HS-5 (cell line): ENCODE measurements at regions not wholly inside any gene's neighbourhood (a gene's known extent, or its start where the extent isn't known, plus 50 kb on each side); places are given as distances from the start of the nearest gene placed in this dataset.
A peak's percentile ranks its signal among the peaks of the same experiment; 100 is the strongest.

Experiments
- DNase-seq: peaks from one replicate; pipeline ENCODE4 v3.0.0-alpha.2; 2012; ENCODE audit warnings: low read depth

DNA sequence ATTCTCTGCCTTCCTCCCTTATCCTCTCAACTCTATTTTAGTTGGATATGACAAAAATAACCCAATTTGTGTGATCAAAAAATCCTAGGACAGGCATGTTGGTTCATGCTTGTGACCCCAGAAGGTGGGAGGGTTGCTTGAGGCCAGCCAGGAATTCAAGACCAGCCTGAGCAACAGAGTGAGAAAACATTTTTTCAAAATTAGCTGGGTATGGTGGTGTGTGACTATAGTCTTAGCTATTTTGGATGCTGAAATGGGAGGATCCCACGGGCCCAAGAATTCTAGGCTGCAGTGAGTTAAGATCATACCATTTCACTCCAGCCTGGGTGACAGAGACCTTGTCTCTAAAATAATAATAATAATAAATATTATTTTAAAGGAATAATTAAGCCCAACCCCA lies 1383.1 kb upstream of the ADGRL2 start:
- DNase-seq, result peak; percentile 86

DNA sequence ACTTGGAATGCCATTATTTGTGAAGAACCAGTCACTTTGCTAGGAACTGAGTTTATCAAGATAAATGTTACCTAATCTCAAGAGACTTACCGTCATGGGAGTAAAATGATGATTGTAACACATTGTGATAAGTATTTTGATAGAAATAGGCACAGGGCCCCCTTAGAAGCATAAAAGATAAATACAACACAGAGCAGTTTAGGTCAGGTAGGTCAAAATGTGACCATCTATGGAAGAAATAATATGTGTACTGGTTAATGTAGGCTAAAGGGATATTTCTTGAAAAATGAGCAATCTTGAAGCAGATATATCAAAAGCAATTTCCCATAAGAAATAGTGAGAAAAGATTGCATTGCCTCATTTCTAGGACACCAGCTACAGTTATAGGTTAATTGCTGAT lies 1386.8 kb upstream of the ADGRL2 start:
- DNase-seq, result no peak

DNA sequence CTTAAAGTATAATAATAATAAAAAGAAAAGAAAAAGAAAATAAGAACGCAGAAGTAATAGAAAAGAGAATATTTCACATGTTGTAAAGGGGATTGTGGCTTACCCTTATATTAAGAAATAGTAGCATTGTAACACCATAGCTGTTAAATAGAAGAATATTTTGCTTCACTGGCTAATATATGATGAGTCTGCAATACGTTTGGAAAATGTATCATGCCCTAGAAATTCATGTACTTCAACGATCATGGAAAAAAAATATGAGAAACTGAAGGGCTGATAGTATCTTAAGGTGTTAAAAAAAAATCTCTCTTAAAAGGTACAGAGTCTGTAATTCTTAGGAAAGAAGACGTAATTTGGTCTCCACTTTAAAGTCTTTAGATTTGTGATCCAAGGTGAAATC lies 1390.5 kb upstream of the ADGRL2 start:
- no peak for DNase-seq

DNA sequence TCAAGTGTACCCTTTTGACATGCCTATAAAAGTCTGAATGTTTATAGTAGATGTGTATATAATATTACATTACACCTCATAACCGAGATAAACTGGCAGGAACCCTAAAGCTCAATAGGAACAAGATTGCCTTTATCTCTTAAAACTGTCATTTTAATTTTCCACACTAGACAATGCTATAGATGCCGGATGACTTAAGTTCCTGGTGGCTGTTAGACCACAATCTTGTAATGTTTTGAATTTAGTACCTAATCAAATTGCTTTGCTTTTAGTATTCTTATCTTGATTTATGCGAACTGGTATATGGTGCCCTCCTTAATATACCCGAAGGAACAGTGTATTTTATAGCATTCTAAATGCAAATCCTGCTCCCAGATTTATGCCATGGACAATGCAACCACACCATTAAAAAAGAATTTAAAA lies 1397.0 kb upstream of the ADGRL4 start:
- no peak for DNase-seq

DNA sequence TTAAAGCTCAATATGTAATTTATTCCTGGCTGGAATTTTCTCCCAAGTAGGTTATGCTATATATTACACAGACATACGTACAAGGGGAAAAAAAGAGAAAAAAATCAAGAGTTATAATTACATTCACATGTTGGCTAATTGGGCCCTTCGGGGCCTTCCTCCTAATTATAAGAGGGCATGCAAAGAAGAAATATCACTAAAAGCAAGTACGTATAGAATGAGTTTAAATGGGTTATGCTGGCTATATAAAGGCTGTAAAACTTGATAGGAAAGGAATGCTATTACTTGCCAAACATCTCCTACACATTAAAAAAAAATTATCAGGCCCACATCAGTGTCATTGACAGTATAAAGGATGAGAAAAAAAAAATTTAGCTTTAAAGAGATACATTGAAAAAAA lies 1396.1 kb upstream of the ADGRL4 start:
- no peak for DNase-seq

DNA sequence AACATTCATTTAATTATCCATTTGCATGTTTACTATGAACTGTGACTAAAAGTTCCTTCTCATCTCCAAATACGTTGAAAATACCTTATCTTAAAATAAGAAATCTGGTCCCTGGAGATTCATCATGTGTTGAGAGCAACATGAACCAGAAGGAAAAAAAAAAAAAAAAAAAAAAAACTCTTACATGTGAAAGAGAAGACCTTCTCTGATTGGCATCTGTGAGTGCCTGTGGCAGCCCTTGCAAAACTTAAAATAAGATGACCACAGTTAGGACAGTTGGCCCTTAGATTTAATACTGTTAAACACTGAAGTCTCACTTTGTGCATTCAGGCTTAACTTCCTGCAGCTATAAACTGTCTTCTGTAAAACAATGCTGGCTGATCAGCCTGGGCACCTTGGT lies 1395.2 kb upstream of the ADGRL4 start:
- DNase-seq, result no peak

DNA sequence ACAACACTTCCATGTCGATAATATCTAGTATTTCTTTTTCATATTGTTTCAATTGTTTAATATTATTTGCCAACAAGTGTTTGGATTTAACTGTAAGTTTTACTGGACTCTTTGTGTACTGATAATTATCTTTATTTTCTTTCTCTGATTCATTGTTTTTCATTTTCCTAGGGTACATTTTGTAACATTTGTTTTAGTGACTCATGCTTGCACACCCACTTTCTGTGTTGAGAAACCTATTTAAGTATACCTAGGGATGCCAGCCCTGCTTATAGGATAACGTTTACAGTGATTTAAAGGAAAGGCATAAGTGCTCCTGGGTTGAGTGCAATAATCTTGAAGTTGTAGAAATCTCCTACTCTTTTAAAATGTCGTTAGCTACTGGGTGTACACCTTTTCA lies 1386.0 kb upstream of the ADGRL4 start:
- peak; percentile 42 for DNase-seq

DNA sequence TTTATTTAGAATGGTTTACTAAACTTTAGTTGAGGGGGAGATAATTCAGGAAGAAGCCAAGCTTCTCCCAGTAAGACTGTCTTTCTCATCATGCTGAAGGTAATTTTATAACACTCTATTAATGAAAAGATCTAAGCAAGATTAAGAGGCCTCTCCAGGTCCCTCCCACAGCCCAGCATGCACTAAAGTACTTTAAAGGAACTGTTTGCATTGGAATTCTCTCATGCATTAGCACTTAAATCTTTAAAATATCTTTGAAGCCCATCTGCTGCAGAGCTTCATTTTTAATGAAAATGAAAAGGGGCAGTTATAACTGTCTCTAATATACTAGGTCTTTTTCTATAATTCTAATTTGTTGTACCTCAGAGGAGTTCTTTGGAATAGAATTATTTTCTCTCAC lies 1379.1 kb upstream of the ADGRL4 start:
- no peak for DNase-seq

DNA sequence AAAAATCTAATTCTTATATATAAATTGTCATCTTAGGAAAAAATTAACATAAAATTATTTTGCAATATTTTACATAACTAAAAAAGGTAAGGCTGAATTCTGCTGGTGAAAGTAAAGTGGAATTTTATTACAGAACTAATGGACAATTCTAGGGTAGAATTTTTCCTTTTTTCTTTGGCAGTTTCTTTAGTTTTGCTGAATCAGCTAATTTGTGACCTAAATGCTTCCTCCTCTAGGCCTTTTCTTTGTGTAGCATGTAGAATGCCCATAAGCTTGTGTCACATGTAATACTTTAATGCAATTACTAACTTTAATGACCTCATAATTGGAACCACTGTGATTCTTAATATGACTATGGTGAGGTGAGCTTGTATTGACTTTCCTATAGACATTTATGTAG lies 1378.4 kb upstream of the ADGRL4 start:
- no peak for DNase-seq

DNA sequence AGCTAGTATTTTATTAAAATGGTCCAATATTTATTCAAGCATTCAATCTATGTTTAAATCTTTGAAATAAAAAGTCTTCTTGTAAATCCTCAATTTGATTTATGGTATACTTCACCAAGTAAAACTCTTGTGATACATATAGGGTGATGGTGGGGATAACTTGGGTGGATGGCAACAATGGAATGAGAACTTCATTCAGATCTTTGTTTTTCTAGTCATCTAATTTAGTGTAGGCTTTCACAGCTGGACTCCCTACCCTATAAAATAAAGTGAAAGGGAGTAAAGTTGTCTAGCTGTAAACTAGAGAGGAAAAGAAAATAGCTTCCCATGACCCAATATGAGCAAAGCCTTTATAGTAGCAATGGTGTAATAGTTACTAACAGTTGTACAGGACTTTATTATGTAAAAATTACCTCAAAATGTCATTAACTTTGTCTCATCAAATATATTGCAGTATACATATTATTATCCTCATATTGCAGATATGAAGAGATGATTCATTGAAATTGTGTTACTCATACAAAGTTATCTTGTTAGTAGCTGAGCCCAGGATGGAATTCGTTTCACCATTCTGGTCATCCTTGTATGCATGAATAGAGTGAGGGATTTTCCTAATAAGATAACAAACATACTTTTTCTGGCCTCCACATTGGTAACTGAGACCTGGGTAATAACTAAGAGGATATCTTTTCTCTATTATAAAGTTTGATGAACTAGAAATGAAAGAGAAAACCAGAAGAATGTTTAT lies 1377.7 kb upstream of the ADGRL4 start:
- no peak for DNase-seq

DNA sequence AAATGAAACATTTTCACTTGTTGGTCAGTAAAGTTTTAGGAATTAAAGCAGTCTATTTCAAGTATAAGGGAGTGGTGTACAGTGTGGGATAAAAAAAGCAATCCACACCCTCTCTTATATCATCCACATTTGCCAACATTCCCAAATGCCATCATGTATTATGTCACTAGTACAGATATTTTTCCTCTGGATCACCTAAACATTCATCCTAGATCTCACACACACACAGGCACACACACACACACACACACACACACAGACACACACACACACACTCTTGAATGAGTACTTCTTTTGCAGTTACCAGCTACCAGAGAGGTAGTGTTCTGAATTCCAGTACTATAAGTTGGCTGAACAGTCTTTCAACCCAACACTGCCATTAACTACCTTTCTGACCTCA lies 1369.1 kb upstream of the ADGRL4 start:
- DNase-seq, result peak; percentile 74

DNA sequence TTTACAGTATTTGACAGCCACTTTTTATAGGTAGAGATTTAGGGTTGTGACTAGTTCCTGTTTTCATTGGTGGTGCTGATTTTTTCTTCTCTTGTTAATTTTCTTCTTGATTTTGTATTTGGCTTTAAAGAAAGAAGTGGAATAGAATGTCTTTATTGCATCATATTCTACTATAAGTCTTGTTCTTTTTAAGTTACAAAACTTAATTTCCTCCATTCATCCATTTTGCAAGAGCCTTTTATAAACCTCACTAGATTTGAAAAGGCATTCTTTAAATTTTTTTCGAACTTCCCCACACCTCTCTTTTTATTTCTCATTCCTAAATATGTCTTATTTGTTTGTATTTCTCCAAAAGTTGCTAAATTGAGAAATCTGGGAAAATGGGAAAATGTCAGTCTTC lies 1368.6 kb upstream of the ADGRL4 start:
- DNase-seq, result no peak

DNA sequence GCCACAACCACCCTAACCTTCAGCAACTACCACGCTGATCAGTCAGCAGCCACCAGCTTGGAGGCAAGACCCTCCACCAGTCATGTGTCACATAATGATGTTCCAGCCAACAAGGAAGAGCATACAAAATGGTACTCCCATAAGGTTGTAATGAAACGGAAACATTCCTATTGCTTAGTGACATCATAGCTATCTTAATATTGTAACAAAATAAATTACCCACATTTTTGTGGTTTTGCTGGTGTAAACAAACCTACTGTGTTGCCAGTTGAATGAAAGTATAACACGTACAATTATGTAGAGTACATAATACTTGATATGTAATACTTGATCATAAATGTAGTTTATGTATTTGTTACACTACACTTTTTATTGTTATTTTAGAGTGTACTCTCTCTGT lies 1363.2 kb upstream of the ADGRL4 start:
- no peak for DNase-seq

DNA sequence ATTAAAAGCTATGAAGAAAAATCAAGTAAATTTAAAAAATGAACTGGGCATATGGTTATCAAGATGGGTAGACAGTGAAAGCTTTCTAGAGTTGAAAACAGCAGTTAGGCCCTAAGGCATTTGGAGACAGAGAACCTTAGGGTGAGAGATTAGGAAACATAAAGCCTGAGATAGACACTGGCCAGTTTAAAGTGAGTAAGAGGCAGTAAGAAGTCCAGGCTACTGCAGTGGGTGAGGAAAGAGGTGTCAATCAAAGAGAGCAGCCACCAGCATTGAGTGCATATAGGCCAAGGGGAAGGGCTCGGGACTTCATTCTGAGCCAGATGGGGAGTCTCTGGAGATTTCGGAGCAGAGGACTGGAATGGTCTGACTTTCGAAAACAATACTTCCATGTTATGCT lies 1360.5 kb upstream of the ADGRL4 start:
- no peak for DNase-seq

DNA sequence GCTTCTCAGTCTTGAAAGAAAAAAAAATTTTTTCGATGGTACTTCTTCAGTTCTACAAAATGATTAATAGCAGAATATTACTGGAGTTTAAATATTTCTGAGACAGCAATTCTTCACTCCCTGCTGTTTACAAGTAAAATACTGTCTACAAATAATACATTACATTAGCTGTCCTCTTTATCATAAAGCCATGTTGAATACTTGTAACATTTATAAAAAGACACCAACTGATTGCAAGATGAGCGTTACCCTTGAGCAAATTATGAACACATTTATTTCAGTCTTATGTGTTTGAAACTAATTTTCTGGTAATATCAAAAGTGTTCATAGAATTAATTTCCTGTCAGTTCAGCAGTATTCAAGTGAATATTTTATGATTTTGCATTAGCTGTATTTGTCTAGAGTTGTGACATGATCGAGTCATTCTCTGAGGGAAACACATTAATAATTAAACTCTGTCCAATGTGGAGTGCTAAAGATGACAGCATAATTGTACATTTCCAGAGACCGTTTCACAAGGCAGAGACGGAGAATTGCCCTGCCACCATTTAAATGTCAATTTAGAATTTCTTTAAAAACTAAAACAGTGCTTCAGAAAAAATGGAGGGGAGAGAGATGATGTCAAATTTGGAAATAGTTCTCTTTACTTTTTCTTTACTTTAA lies 1359.0 kb upstream of the ADGRL4 start:
- no peak for DNase-seq

DNA sequence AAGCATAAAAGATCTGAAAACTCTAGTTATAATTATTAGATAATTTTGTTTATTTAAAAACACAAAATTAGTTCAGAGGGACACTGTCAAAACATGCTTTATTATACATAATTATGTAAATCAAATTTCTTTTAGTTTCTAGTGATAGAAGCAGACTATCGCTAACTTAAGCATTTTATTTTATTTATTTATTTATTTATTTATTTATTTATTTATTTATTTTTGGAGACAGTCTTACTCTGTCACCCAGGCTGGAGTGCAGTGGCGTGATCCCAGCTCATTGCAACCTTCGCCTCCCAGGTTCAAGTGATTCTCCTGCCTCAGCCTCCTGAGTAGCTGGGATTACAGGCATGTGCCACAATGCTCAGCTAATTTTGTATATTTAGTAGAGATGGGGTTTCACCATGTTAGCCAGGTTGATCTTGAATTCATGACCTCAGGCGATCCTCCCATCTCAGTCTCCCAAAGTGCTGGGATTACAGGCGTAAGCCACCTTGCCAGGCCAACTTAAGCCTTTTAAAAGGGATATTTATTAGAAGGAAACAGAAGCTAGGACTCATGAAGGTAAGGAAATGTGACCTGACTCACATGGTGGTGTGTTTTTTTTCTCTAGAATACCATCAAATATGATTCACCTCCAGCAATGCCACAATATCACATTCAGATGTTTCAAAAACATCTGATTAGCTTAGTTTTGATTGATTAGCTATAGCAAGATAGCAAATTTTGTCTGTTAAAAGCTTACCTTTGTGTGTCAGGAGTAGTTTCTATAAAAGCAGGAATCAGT lies 1357.4 kb upstream of the ADGRL4 start:
- peak; percentile 32 for DNase-seq

DNA sequence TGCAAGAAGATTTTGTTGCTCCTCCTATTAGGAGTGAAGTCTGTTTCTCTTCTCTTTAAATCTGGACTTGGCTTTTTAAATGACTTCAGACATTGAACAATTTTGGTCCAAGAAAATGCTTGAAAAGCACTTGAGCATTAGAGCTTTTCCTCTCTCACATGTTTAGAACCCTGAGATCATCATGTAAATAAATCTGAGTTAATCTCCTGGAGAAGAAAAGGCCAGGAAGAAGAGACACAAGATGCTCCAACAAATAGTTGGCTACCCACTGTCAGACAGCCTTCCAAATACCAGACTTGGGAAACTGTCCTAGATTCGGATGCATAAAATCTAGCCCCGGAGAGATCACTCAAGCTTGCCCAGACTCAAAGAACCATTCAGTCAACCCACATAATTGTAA lies 1353.1 kb upstream of the ADGRL4 start:
- DNase-seq, result no peak

DNA sequence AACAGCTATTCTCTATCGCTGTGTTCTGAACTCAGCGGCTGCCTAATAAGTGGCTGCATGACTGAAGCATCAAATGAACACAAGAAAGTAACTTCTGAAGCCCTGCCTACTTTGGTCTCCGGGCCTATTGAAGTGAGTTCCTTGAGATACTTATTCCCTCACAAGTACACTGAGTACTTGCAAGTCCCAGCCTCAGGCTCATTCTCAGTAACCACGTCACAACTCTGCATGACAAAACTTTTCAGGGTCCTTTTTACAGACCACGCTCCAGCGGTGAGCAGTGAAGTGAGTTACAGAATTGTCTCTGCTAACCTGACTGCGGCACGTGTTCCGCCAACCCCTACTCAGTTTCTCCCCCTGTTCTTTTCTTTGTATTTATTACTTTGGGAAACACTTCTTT lies 1342.7 kb upstream of the ADGRL4 start:
- DNase-seq, result no peak

DNA sequence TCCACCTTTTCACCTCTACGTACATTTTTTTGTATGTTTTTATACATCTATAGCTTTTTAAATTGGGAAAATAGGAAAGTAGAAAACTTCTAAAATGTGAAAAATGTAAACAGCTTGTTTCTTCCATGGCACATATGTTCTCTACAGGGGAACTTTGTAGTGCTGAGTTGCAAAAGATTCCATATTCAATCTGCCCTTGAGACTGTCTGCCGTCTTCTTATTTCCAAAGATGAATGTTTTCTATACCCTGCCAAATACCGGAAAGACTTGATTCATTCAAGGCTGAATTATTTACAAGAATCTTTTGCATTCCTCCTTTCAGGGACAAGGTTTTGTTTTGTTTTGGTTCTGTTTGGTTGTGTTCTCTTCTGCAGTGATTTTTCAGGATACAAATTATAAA lies 1334.5 kb upstream of the ADGRL4 start:
- DNase-seq, result no peak

DNA sequence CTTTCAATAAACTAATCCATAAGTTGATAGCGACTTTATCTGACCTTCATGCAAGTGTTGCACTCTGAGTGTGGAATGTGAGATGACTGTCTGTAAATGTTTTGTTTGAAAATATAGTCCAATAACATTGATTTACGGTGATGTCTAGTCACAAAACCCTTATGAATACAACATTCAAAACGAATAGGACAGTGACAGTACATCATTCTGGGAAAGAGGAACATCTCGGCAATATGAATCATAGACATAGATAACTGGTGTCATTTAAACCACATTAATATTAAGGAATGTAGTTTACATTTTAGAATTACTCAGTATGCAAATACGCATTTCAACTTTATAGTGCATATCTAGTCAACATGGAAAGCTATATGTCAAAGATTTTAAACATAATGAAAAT lies 1311.6 kb upstream of the ADGRL4 start:
- DNase-seq, result no peak

DNA sequence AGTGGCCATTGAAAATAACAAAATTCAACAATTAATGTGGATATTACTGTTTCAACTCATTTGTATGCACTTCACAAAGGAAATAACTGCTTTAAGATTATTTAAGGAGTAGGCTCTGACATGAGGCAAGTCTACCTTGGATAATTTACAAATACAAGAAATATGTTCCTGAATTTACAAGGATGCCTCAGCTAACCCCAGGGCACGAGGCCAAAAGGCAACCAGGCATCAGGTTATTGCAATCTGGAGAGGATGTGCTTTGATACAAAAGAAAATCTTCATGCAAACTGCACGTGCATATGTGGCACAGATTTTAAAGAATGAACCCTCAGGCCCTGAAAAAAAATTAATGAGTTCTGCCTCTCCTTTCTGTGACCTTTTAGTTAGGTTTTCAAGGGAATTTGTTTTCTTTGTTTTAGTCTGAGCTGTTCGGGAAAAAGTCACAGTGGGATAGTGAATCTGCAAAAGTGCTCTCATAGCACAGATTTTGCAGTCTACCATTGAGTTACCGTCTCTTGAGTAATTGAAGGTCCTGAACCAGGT lies 1304.2 kb upstream of the ADGRL4 start:
- DNase-seq, result no peak

DNA sequence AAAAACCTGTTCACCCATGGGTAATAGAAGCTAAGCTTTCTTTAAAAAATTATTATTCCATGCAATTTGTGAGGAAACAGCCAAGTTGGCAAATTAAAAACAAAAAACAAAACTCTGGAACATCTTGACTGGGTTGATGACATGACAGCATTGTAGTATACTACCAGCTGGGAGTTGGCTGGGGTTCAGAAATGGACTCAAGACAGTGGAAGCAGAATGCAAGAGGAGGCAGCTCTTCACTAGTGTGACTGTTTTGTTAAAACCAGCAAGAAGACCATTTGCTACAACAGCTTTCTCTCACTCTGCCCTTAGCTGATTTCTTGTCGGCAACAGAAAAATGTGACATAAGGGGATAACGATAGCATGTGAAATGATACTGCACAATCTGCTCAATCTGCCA lies 1298.9 kb upstream of the ADGRL4 start:
- no peak for DNase-seq

DNA sequence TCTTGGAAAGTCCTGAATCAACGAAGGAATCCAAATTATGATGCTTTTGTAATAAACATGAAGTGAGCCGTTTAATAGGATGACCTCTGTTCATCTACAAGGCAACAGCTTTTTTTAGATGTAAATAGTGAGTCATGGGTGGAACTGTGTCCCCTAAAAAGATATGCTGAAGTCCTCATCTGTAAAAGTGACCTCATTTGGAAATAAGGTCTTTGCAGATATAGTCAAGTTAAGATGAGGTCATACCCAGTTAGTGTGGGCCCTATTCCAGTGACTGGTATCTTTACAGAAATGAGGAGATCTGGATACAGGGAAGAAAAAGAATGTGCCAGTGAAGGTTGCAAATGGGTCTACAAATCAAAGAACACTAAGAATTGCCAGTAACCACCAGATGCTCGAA lies 1287.3 kb upstream of the ADGRL4 start:
- DNase-seq, result no peak
